Prostate gland (tissue), 2 donors: ENCODE measurements at regions not wholly inside any gene's neighbourhood (a gene's known extent, or its start where the extent isn't known, plus 50 kb on each side); places are given as distances from the start of the nearest gene placed in this dataset.

Experiments
- DNase-seq: peaks from one replicate; pipeline ENCODE4 v3.0.0-alpha.2; 2019; ENCODE audit warnings: low spot score
- H3K27ac ChIP-seq, 2 donors: fragments of 200-600 bp; sonication (generic); 2 replicates each; pipeline ENCODE4 v1.5.1; 2017 to 2019
- H3K27me3 ChIP-seq: fragments of 200-600 bp; sonication (generic); replicated peaks from 2 replicates; pipeline ENCODE4 v1.5.1; 2019; ENCODE audit not compliant: insufficient read depth
- H3K36me3 ChIP-seq, 2 donors: fragments of 200-600 bp; sonication (generic); 1 replicate in 1 of 2; 2 replicates in 1 of 2; pipeline versions ENCODE4 v1.5.1 to v1.8.1; 2017 to 2019
- H3K4me1 ChIP-seq: fragments of 200-600 bp; sonication (generic); replicated peaks from 2 replicates; pipeline ENCODE4 v1.5.1; 2019
- H3K4me3 ChIP-seq, 2 donors: fragments of 200-600 bp; sonication (generic); 2 replicates each; pipeline ENCODE4 v1.5.1; 2017 to 2019
- H3K9me3 ChIP-seq: fragments of 200-600 bp; sonication (generic); 2 replicates; pipeline ENCODE4 v1.5.1; 2017
- POLR2A ChIP-seq: fragments of 450-650 bp; IDR thresholded peaks from one replicate; pipeline ENCODE4 v1.6.1; 2016; ENCODE audit warnings: antibody characterized with exemption, mild to moderate bottlenecking
- POLR2AphosphoS5 ChIP-seq: sonication (generic); formaldehyde crosslinking; IDR thresholded peaks from one replicate; pipeline ENCODE4 v1.6.1; 2017; ENCODE audit warnings: antibody characterized with exemption
- WGBS: methylation state at CpG from one replicate; pipeline ENCODE4 v1.1.5; 2018; 5-methylcytosine and 5-hydroxymethylcytosine counted together
- intact Hi-C: fragments of 100-400 bp; cut with DNase I; formaldehyde crosslinking; loops from one replicate; pipeline ENCODE4 v1.14.2; 2022
- TF ChIP-seq, protein P1 (sequence below), 4 experiments: fragments of 200-600 bp in 2 of 4; fragments of 450-650 bp in 2 of 4; sonication (generic) in 2 of 4; IDR thresholded peaks; 1 replicate in 3 of 4; 2 replicates in 1 of 4; pipeline ENCODE4 v1.5.1; 2016 to 2019; ENCODE audit warnings: antibody characterized with exemption in 4 of 4, mild to moderate bottlenecking in 2 of 4, moderate library complexity in 2 of 4

DNA sequence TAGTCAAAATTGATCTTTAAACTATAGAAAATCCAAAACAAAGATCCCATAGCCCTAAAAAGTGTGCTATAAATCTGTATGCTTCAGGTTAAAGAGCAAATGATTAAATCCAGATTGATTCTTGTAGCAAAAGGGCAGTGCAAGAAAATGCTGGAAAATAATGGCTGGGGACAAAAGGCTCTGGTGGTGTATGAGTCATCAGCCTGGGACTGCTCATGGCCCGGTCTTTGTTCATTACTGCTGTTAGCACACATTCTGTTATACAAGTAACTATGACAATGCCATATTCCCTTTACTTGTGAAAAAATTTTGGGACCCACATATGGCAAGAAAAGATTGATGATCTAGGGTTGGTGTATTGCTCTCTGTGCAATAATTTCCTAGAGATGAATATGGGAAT is 89.1 kb downstream of the RWDD3 start:
- H3K4me1 ChIP-seq: no peaks in the 10 kb centered on the region
- intact Hi-C loops: no loop called here
- no peak for DNase-seq
- no peaks in the 10 kb centered on the region for H3K9me3 ChIP-seq
- H3K36me3 ChIP-seq: no peaks in the 10 kb centered on the region
- H3K4me3 ChIP-seq: no peak overlapping the region
- 71% methylated on average over 1 of the region's 1 CpG for WGBS
- H3K27ac ChIP-seq: no peak overlapping the region
- no peak for TF ChIP-seq POLR2AphosphoS5
- no peak for TF ChIP-seq POLR2A
- TF ChIP-seq, protein P1, sequence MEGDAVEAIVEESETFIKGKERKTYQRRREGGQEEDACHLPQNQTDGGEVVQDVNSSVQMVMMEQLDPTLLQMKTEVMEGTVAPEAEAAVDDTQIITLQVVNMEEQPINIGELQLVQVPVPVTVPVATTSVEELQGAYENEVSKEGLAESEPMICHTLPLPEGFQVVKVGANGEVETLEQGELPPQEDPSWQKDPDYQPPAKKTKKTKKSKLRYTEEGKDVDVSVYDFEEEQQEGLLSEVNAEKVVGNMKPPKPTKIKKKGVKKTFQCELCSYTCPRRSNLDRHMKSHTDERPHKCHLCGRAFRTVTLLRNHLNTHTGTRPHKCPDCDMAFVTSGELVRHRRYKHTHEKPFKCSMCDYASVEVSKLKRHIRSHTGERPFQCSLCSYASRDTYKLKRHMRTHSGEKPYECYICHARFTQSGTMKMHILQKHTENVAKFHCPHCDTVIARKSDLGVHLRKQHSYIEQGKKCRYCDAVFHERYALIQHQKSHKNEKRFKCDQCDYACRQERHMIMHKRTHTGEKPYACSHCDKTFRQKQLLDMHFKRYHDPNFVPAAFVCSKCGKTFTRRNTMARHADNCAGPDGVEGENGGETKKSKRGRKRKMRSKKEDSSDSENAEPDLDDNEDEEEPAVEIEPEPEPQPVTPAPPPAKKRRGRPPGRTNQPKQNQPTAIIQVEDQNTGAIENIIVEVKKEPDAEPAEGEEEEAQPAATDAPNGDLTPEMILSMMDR (IDR thresholded peaks at IDR 0.05): no peak
- no peaks in the 10 kb centered on the region for H3K27me3 ChIP-seq

DNA sequence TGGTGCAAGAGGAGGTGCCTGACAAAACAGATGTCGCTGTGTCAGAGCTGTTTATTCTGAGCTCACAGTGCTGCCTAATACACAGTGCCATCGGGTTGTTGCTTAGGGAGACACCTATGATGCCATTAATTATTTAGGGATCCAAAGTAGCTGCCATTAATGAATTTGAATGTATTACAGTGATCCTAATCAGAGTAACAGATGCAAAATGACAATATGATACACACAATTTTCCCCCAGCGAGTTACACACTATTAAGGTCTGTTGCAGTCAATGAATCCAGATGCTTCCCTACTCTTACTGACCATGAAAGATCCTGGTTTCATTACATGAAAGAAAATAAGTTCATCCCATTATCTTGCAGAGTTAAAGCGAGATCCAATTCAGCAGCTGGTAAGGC is 91.3 kb downstream of the RWDD3 start:
- intact Hi-C loops: no loop called here
- WGBS: 93% methylated on average over 4 of the region's 4 CpGs
- DNase-seq: no peak
- Histone ChIP-seq H3K4me3 (no peak overlapping the region), H3K27ac (no peak overlapping the region), H3K9me3 (no peaks in the 10 kb centered on the region), H3K36me3 (no peaks in the 10 kb centered on the region), H3K27me3 (no peaks in the 10 kb centered on the region), H3K4me1 (no peaks in the 10 kb centered on the region)
- TF ChIP-seq, protein P1 (IDR thresholded peaks at IDR 0.05): no peak
- TF ChIP-seq POLR2AphosphoS5 (no peak), POLR2A (no peak)

DNA sequence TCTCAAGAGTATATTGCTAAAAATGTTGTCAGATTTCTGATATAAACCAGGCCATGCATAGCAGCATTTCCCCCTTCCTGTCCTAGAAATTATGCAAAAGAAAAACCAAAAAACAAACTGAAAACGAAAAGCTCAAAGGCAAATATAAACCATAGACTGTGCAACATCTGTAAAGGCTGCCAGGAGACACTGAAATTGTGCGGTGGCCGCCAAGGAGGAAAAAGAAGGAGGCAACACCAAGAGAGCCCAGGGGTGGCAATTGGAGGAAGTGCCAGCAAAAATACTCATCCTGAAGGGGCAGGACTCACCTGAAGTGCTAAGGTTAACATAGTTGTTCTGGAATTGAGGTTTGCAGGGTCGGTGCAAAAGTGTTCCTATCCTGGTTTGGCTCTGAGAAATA is 92.0 kb downstream of the RWDD3 start:
- WGBS: 58% methylated on average over 4 of the region's 4 CpGs
- TF ChIP-seq, protein P1 (IDR thresholded peaks at IDR 0.05): no peak
- no peak for TF ChIP-seq POLR2A
- TF ChIP-seq POLR2AphosphoS5: no peak

DNA sequence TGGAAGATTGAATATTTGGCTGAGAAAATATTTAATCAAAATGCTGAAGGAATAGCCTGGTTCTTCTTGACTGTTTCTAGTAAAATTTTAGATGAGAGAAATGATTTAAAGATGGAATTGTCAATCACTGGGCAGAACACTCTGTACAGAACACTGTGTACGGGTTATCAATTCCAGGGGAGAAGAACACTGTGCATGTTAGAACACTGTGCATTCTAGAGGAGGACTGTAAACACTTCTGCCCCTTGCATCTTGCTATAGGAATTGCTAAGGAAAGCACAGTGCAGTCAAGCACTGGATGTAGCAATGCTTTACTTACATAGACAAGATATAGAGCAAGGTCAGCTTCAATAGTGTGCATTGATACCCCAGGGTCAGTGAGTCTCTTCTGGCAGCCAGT is 98.7 kb downstream of the RWDD3 start:
- Histone ChIP-seq H3K4me3 (no peak overlapping the region), H3K36me3 (no peaks in the 10 kb centered on the region), H3K27me3 (no peaks in the 10 kb centered on the region), H3K9me3 (no peaks in the 10 kb centered on the region), H3K4me1 (no peaks in the 10 kb centered on the region), H3K27ac (peak overlapping the region in 1 of 2 donors; percentile 36)
- TF ChIP-seq POLR2AphosphoS5: peak; percentile 22
- TF ChIP-seq, protein P1 (IDR thresholded peaks at IDR 0.05): no peak
- DNase-seq: no peak
- intact Hi-C loops: no loop called here
- 70% methylated on average over 1 of the region's 1 CpG for WGBS

More for the DNA sequence above, 92.0 kb downstream of the RWDD3 start:
- no peaks in the 10 kb centered on the region for H3K9me3 ChIP-seq
- no peaks in the 10 kb centered on the region for H3K36me3 ChIP-seq
- no peaks in the 10 kb centered on the region for H3K27me3 ChIP-seq
- no peak overlapping the region for H3K4me3 ChIP-seq
- H3K4me1 ChIP-seq: no peaks in the 10 kb centered on the region
- H3K27ac ChIP-seq: no peak overlapping the region
- no peak for DNase-seq
- intact Hi-C loops: no loop called here

DNA sequence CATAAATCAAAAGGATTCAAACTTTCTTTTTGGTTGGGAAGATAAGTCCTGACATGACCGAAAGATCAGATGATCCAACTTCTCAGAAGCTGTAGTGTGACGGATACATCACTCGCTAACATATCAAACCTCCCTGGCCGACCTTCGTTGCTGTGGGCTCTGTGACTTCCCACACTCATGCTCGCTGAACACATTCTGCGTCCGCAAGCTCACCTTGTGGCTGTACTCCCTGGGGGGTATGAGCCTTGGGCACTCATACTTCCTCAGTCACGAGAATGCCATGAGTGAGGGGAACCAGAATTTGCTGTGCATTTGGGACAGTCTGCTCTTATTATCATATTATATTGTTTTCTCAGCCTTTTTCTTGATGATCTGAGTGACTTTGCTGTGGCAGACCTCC is 105.4 kb downstream of the RWDD3 start:
- no peak for DNase-seq
- H3K27ac ChIP-seq: no peak overlapping the region
- no peaks in the 10 kb centered on the region for H3K4me1 ChIP-seq
- WGBS: 97% methylated on average over 9 of the region's 9 CpGs
- H3K27me3 ChIP-seq: no peaks in the 10 kb centered on the region
- TF ChIP-seq, protein P1 (IDR thresholded peaks at IDR 0.05): no peak
- TF ChIP-seq POLR2AphosphoS5 (no peak), POLR2A (no peak)
- intact Hi-C loops: no loop called here
- no peak overlapping the region for H3K4me3 ChIP-seq
- no peaks in the 10 kb centered on the region for H3K36me3 ChIP-seq
- no peaks in the 10 kb centered on the region for H3K9me3 ChIP-seq
